ENCODE measurements at regions not wholly inside any gene's neighbourhood (a gene's known extent, or its start where the extent isn't known, plus 50 kb on each side); places are given as distances from the start of the nearest gene placed in this dataset.

- intact Hi-C loops (cut with micrococcal nuclease; ENCODE audit: unreplicated experiment), result no loop called here
- Histone ChIP-seq H3K4me3 (ENCODE audit: low read depth in 2 of 2, low read length in 2 of 2) (no peak overlapping the region), H3K36me3 (ENCODE audit: control insufficient read depth, insufficient read depth, low read length) (no peaks in the 10 kb centered on the region), H3K4me1 (ENCODE audit: control insufficient read depth, insufficient read depth, low read length) (no peaks in the 10 kb centered on the region), H3K27me3 (ENCODE audit: control insufficient read depth, insufficient read depth, low read length) (no peaks in the 10 kb centered on the region), H3K27ac (ENCODE audit: low read length) (no peak overlapping the region), H3K9me3 (ENCODE audit: control insufficient read depth, insufficient read depth, low read depth, low read length) (no peaks in the 10 kb centered on the region)
- no peak for ATAC-seq
- DNase-seq (ENCODE audit: low read depth, low spot score), result no peak
- TF ChIP-seq TCF7L2 (IDR thresholded peaks at IDR 0.05; ENCODE audit: low read depth, low read length), result no peak
- no peak for TF ChIP-seq CTCF (IDR thresholded peaks at IDR 0.05)
- TF ChIP-seq, protein P1, sequence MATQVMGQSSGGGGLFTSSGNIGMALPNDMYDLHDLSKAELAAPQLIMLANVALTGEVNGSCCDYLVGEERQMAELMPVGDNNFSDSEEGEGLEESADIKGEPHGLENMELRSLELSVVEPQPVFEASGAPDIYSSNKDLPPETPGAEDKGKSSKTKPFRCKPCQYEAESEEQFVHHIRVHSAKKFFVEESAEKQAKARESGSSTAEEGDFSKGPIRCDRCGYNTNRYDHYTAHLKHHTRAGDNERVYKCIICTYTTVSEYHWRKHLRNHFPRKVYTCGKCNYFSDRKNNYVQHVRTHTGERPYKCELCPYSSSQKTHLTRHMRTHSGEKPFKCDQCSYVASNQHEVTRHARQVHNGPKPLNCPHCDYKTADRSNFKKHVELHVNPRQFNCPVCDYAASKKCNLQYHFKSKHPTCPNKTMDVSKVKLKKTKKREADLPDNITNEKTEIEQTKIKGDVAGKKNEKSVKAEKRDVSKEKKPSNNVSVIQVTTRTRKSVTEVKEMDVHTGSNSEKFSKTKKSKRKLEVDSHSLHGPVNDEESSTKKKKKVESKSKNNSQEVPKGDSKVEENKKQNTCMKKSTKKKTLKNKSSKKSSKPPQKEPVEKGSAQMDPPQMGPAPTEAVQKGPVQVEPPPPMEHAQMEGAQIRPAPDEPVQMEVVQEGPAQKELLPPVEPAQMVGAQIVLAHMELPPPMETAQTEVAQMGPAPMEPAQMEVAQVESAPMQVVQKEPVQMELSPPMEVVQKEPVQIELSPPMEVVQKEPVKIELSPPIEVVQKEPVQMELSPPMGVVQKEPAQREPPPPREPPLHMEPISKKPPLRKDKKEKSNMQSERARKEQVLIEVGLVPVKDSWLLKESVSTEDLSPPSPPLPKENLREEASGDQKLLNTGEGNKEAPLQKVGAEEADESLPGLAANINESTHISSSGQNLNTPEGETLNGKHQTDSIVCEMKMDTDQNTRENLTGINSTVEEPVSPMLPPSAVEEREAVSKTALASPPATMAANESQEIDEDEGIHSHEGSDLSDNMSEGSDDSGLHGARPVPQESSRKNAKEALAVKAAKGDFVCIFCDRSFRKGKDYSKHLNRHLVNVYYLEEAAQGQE (IDR thresholded peaks at IDR 0.05; ENCODE audit: insufficient read depth in 1 of 2, low read depth in 2 of 2, low read length in 1 of 2), result no peak
- TF ChIP-seq SIN3A (IDR thresholded peaks at IDR 0.05; ENCODE audit: borderline replicate concordance, insufficient read depth, low read depth, low read length), result no peak
- no peak for TF ChIP-seq POLR2AphosphoS5 (IDR thresholded peaks at IDR 0.05; ENCODE audit: low read depth, low read length)
- CTCF ChIA-PET, result no interaction called here
- POLR2A ChIA-PET, result no interaction called here
- BruUV-seq (replicated peaks), result no TSS peak
- in situ Hi-C loops (cut with HindIII; ENCODE audit: low pct_unique_long_range_greater_than_20kb, low sequenced_read_pairs), result no loop called here
These were observed 547.2 kb upstream of the MAN1A1 start for GRCh38 chr6:119896806-119897205.

DNA sequence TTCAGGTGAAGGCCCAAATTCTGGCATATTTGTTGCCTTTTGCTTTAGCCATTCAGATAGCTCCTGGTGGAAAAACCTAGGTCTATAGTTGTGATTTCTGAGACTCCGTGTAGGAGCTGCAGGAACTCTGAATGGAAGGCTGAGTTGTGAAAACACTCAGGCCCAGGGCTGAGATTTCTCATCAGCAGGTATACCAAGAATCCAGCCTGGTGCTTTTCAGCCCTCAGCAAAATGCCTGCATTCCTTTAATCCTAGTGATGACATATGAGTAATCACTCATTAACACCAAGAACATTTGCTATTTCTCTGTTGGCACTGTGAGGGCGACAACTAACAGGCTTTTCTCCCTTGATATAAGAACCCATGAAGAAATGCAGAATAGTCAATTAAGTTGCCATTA is 546.1 kb upstream of the MAN1A1 start:
- Histone ChIP-seq H3K4me1 (ENCODE audit: control insufficient read depth, insufficient read depth, low read length) (no peaks in the 10 kb centered on the region), H3K27ac (ENCODE audit: low read length) (no peak overlapping the region), H3K27me3 (ENCODE audit: control insufficient read depth, insufficient read depth, low read length) (no peaks in the 10 kb centered on the region), H3K9me3 (ENCODE audit: control insufficient read depth, insufficient read depth, low read depth, low read length) (no peaks in the 10 kb centered on the region), H3K4me3 (ENCODE audit: low read depth in 2 of 2, low read length in 2 of 2) (no peak overlapping the region), H3K36me3 (ENCODE audit: control insufficient read depth, insufficient read depth, low read length) (no peaks in the 10 kb centered on the region)
- TF ChIP-seq TCF7L2 (IDR thresholded peaks at IDR 0.05; ENCODE audit: low read depth, low read length) (no peak), POLR2AphosphoS5 (IDR thresholded peaks at IDR 0.05; ENCODE audit: low read depth, low read length) (no peak), SIN3A (IDR thresholded peaks at IDR 0.05; ENCODE audit: borderline replicate concordance, insufficient read depth, low read depth, low read length) (no peak), CTCF (IDR thresholded peaks at IDR 0.05) (no peak)
- TF ChIP-seq, protein P1 (IDR thresholded peaks at IDR 0.05; ENCODE audit: insufficient read depth in 1 of 2, low read depth in 2 of 2, low read length in 1 of 2), result no peak
- in situ Hi-C loops (cut with HindIII; ENCODE audit: low pct_unique_long_range_greater_than_20kb, low sequenced_read_pairs), result no loop called here
- POLR2A ChIA-PET, result no interaction called here
- intact Hi-C loops (cut with micrococcal nuclease; ENCODE audit: unreplicated experiment), result no loop called here
- ATAC-seq, result no peak
- no TSS peak for BruUV-seq (replicated peaks)
- CTCF ChIA-PET, result no interaction called here
- DNase-seq (ENCODE audit: low read depth, low spot score), result no peak
